Activated CD8-positive, alpha-beta memory T cell treated with anti-CD3 and anti-CD28 coated beads for 24 hours (primary cell): ENCODE measurements at regions not wholly inside any gene's neighbourhood (a gene's known extent, or its start where the extent isn't known, plus 50 kb on each side); places are given as distances from the start of the nearest gene placed in this dataset.

Experiments
- DNase-seq: peaks from one replicate; pipeline ENCODE4 v3.0.0-alpha.2; 2020

GRCh38 chr16:79366635-79367034 lies 233.9 kb downstream of the MAF start:
- DNase-seq: no peak

GRCh38 chr16:79365702-79366101 lies 234.8 kb downstream of the MAF start:
- DNase-seq: no peak

GRCh38 chr16:79363484-79363883 lies 237.1 kb downstream of the MAF start:
- DNase-seq: no peak

GRCh38 chr16:79363035-79363434 lies 237.5 kb downstream of the MAF start:
- no peak for DNase-seq

- no peak for DNase-seq
Observed at GRCh38 chr16:79362300-79362970, 238.1 kb downstream of the MAF start.

GRCh38 chr16:79361132-79361751 lies 239.3 kb downstream of the MAF start:
- DNase-seq: no peak

- DNase-seq: no peak
Observed at GRCh38 chr16:79360267-79360666, 240.3 kb downstream of the MAF start.

- no peak for DNase-seq
Observed at GRCh38 chr16:79359082-79359481, 241.5 kb downstream of the MAF start.

GRCh38 chr16:79358188-79358587 lies 242.3 kb downstream of the MAF start:
- DNase-seq: no peak

- DNase-seq: no peak
Observed at GRCh38 chr16:79355600-79356358, 244.8 kb downstream of the MAF start.

- DNase-seq: no peak
Observed at GRCh38 chr16:79351927-79352326, 248.6 kb downstream of the MAF start.

- DNase-seq: no peak
Observed at GRCh38 chr16:79349803-79350202, 250.7 kb downstream of the MAF start.

GRCh38 chr16:79348521-79349306 lies 251.8 kb downstream of the MAF start:
- no peak for DNase-seq

GRCh38 chr16:79347277-79347676 lies 253.3 kb downstream of the MAF start:
- no peak for DNase-seq

- DNase-seq: no peak
Observed at GRCh38 chr16:79339863-79340262, 260.7 kb downstream of the MAF start.

- DNase-seq: no peak
Observed at GRCh38 chr16:79337906-79338305, 262.6 kb downstream of the MAF start.

- no peak for DNase-seq
Observed at GRCh38 chr16:79336437-79337229, 263.9 kb downstream of the MAF start.

- peak; percentile 68 for DNase-seq
Observed at GRCh38 chr16:79334127-79334526, 266.4 kb downstream of the MAF start.

- no peak for DNase-seq
Observed at GRCh38 chr16:79331066-79331465, 269.5 kb downstream of the MAF start.

GRCh38 chr16:79329967-79330366 lies 270.6 kb downstream of the MAF start:
- no peak for DNase-seq

GRCh38 chr16:79329166-79329521 lies 271.4 kb downstream of the MAF start:
- DNase-seq: no peak

GRCh38 chr16:79328402-79329165 lies 272.0 kb downstream of the MAF start:
- DNase-seq: no peak
